Embryonic facial prominence (tissue), 1 donor: ENCODE measurements at regions not wholly inside any gene's neighbourhood (a gene's known extent, or its start where the extent isn't known, plus 50 kb on each side); places are given as distances from the start of the nearest gene placed in this dataset.

Source experiments
- DNase-seq: peaks from one replicate; pipeline ENCODE4 v3.0.0-alpha.2; 2016; ENCODE audit errors: extremely low spot score

DNA sequence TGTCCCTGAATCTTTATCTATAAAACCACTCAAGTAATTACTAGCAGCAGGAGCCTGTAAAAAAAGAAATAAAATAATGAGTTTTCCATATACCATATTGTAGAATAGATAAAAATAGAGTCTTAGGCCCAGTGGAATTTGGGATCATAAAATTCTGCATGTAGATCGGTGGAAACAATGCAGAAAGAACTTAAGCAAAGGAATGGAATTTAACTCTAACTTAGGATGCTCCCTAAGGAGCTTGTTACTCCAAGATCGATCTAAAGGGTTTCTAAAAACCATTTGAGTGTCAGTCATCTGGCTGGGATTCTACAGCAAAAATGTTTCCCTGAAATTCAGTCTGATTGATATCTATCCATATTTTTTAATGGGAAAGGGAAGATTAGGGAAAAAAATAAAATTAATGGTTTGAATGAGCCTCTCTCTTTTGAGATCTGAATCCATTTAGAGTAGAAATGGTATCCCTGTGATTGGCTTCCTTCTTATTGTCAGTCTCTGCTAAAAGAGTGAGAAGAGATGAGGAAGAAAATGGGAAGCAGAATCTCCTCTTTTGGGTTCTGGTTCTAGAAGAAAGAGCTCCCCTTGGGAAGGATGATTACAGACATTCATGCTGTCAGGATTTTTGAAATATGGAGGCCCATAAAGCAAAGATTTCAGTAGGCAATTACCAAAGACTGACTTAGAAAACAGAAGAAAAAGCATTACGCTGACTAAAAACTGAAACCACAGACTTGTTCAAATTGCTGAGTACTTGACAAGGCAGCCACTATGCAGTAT lies 564.3 kb upstream of the MARCKS start:
- no peak for DNase-seq

DNA sequence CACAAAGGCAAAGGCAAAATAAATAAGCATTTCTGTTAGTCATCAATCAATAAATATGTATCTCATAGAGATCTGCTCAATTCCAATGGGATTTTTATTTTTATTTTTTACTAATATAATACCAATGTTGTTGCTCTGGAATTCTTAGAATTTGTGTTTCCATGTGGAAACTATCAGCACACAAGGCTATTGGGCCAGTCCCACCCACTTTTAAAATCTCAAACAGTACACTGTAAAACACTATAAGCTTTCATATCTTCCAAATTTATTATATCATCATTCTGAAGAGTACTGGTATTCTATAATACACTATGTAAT lies 563.8 kb upstream of the MARCKS start:
- no peak for DNase-seq

DNA sequence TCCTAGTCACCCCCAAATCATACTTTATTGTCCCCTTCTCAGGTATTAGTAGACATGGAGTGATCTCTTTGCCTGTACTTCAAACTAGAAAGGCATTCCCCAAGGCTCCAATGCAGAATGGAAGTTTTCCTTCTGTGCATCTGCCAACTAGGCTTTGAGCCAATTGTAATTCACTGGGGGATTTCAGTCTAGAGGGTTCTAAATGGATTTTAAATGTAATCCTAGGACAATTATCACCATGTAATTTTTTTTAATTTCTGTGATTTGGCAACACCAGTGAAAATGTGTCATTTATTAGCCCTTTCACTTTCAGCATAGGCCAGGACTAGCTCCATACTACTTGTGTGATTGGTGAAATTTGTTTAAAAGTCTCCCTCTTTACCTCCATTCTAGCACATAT lies 557.6 kb upstream of the MARCKS start:
- no peak for DNase-seq

DNA sequence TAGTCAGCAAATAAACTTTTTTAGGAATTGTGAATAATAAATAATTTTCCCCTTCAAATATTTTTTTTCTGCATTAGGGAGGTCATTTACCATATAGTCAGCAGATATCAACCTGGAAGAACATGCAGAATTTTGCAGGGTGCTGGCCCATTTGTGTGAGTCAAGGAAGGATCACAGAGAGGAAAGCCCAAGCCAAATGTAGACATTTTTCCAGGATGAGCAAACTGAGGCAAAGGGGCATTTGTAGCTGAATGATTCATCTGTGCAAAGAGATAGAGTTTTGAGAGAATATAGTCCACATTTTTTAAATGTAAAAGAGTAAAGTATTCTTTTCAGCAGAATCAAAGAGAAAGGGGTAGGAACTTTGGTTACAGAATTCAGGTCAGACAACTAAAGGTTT lies 555.5 kb upstream of the MARCKS start:
- no peak for DNase-seq

DNA sequence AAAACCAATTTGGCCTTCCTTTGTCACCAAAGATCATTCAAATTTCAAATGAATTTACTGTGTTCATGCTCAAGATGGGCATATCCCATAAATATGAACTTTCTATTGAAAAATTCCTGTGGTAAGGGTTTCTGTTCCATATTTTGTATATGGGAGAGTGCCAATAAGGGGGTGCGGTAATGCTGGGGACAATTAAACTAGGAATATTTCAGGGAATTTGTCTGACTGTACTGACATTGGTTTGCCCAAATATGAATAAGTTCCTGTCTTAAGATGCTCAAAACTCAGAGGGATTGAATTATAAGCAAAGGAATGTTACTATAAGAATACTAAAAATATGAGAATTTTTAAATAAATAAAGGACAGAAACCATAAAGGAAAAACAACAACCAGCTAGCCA lies 553.0 kb upstream of the MARCKS start:
- no peak for DNase-seq

DNA sequence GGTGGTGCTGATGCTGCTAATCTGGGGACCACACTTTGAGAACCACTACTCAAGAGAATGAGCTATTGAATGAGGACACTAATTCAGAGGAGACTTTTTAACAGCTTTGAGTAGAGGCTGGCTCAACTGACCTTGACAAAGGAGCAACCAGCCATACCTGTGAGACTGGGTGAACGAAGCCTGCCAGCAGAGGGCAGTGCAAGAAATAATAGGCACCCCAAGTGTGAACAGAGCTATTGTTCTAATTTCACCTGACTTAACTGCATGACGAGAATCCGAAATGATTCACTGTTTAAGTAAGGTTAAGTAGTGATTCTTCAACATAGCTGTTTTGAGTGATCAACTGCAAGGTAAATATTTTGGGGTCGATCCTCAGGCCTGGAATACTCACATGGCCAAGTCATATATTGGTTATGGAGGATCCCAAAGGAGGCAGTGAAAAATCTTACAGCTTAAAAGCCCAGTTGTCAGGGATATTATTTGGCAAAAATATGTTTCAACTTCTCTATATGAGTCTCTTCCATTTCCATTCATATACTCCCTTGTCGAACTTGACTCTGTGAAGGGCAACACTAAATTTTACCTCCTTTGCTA lies 550.5 kb upstream of the MARCKS start:
- no peak for DNase-seq

DNA sequence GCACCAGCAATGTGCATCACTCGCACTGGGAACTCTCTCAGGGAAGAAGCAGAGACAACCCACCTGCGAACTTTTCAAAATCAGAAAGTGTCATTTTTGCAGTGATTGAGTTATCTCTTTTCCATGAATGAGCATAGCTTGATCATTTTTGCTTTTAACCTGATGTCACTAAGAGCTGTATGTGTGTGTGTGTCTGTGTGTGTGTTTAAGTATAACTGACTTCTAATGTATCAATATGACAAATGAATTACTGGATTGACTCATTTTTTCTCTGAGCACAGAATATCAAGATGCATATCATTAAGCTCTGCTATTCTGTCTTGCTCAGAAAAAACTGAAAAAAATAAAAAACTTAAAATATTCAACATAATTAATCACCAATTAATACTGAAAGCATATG lies 548.9 kb upstream of the MARCKS start:
- no peak for DNase-seq

DNA sequence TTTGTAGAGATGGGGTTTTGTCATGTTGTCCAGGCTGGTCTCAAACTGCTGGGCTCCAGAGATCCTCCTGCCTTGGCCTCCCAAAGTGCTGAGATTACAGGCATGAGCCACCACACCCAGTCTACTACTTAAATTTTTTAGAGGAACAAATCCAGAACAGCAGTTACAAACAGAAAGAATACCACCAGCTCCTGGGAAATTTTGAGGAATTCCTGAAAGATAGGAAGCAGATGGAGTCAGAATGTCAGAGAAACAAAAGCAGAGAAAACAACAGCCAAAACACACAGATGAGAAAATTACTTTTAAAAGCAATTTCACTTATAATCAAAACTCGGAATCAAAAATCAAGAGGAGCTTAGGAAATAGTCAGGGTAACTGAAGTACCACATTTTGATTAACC lies 543.3 kb upstream of the MARCKS start:
- DNase-seq = no peak

DNA sequence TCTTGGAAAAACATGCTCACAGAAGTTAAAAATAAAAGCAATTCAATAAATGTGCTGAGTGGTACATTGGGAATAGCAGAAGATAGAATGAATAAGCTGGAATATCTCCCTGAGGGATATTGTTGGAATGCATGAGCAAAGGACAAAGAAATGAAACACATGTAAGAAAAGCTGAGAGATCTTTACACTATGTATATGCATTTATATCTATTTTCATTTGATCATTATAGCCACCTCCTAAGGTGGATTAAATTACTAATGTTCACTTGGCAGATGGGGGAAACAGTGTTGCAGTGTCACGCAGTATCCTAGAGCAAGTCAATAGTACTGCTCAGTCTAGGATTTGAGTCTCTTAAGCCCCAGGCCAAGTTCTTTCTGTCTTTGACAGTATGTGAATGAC lies 542.0 kb upstream of the MARCKS start:
- DNase-seq = no peak

DNA sequence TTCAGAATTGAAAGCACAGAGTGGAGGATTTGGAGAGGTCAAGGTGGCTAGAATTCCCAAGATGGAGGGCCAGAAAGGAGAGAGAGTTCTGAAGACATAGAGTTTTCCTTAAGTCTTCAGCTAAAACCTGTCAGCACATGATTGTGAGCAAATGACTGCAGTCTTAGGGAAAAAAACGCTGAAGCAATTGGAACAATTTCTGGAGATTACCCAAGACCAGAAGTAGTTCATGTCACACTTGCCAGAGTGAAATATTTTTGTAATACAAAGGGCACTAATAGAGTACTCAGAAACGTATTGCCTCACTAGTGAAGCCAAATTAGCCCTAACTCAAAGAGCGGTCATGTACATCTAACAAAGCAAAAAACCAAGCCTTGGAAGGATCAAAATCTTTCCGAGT lies 541.3 kb upstream of the MARCKS start:
- no peak for DNase-seq

DNA sequence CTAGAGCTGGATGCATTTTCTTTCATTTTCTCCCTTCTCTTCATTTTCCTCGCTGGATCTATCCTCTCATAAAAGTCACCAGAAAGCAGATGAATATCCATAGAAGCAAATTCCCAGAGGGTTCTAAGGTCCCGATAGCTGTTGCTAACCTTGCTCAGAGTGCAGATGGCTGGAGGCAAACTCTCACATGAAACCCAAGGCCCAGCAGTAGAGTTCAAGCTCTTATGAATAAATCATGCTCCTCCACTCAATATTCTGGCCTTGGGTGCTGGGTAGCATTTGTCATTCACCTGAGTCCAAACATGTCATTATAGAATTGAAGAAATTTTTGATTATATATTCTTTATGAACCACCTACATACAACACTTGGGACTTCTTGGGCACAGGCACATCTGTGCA lies 539.7 kb upstream of the MARCKS start:
- DNase-seq = no peak

DNA sequence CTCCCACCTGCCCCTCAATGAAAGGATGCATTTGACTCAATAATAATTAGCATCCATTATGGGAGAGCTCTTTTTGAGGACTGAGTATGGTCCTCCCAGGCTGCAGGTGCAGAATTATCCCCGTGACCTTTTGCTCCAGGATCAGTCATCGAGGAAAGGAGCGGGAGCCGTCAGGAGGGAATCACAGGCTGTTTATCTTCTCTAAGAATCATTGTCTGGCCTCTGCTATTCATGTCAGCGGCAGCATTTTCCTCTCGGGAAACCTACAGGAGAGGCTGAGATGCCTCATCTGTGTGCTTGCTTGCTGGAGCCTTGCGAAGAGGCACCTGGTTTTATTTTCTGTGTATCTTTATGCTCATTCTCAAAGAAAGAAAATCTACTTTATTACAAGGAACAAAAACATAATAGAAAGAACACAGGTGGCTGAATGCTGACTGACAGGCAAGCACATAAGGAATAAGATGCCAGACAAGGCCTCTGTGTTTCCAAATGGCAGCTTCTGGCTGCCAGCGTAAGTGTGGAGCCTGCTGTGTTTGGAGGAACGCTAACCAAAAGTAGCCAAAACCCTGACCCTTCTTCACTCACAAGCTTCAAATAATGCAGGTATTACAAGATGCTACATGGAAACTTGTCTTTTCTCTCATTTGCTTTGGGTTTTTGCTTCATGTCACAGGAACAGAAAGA lies 539.1 kb upstream of the MARCKS start:
- DNase-seq = no peak

DNA sequence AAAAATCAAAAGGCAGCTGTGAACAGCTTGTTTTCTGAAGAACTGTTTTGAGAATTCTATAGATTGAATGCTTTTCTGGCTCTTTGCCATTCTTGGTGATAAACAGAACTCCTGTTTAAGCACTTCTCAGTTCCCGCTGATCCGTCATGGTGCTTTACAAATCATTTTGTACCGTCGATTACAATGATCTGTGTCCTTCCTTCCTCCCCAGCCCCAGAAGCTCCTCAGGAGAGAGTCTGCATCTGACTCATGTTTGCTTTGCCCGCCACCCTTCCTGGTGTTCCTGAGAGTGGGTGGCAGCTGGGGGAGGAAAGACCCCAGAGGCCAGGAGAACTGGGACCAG lies 538.6 kb upstream of the MARCKS start:
- no peak for DNase-seq

DNA sequence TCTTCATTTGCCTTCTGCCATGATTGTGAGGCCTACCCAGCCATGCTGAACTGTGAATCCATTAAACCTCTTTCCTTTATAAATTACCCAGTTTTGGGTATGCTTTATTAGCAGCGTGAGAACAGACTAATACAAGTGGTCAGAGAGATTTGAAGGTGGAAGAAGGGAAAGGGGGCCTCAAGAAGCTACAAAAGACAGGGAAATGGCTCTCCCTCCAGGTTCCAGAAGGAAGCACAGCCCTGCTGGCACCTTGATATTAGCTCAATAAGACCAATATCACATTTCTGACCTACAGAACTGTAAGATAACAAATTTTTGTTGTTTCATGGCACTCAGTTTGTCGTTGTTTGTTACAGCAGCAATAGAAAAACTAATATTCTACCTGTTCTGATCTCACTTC lies 536.5 kb upstream of the MARCKS start:
- DNase-seq = no peak

DNA sequence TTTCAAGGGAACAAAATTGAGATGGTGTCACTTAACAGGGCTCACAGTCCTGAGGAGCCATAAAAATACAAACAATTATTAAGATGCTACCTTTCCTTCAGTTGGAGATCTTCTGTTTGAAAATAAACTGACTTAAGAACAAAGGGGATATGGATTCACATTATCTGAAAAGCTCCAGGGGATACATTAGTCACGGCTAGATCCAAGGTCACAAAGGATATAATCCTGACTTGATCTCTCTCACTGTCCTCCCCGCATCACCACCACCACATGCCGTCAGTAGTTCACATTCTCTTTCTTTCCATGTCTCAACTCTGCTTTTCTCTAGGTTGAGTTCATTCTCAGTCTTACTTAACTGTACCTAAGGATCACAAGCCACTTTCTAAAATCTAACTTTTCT lies 530.4 kb upstream of the MARCKS start:
- no peak for DNase-seq

DNA sequence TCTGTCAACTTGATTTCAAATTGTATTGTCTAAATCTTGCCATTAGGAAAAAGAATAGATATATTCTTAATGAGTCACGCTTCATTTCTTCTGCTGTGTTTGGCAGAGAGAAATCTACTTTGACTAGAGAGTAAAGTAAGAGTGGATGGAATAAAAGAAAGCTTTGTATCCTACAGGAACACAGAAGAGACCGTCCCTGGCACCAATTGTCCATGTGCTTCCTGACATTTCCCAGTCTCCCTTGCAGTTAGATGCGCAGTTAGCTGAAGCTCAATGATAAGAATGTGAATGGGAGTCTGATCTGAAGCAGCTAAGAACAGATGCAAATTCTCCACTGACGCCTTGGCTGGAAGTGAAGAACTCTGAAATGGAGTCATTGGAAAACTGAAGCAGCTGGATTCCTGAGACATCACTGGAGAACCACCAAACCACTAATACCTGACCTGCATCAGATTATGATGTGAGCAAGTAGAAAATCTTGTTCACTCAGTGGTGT lies 528.2 kb upstream of the MARCKS start:
- no peak for DNase-seq

DNA sequence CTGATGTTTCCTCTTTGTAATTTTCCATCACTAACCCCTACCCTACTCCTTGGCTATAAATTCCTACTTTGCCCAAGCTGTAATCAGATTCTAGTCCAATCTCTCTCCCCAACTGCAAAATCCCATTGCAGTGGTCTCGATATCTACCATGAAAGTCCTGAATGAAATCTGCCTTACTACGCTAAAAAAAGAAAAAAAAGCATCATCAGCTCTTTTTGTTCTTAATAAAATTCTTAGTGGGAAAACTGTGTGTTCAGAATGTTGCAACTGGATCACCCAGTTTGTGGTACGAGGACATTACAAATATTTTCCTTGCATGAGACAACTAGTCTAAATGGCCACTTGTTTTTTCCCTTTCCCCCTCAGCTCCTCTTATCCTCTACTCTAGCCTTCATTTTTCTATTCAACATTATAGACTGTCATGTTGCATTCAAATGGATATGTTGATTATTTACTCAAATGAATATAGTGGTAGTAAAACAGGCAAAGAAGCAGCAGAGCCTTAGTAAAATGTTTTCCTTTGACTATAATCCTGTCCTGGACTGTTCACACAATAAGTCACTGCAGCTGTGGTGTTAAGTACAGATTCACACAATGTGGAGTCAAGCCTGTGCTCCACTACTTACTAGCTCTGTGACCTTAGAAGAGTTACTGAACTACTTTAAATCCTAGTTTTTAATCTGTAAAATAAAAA lies 527.1 kb upstream of the MARCKS start:
- no peak for DNase-seq

DNA sequence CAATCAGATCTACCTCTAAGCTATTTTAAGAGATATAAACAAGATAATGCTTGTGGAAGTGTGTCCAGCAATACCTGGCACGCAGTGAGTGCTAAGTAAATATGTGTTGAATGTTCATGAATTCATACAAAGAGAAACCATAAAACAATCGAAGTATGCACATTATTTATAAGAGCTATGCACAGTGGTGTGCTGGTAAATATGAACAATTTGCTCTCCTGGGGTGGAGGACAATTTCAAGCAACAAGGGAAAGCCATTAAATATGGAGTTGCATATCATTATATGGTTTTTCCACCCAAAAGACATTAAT lies 526.6 kb upstream of the MARCKS start:
- no peak for DNase-seq

DNA sequence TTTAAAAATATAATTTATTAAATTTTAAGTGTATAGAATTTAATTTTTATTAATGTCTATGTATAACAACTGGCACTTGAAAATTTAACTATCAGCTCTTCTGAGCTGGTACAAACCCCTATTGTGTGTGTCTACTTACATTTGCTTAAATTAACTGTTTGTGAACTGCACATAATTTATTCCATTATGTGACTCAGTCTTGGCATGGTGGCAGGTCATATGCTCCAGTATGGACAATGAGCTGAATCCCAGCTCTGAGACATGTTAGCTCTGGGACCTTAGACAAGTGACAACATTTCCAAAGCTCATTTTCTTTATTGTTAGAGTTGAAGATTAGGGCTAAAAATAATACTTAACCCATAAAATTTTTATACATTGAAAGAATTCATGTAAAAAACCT lies 526.1 kb upstream of the MARCKS start:
- DNase-seq = no peak

DNA sequence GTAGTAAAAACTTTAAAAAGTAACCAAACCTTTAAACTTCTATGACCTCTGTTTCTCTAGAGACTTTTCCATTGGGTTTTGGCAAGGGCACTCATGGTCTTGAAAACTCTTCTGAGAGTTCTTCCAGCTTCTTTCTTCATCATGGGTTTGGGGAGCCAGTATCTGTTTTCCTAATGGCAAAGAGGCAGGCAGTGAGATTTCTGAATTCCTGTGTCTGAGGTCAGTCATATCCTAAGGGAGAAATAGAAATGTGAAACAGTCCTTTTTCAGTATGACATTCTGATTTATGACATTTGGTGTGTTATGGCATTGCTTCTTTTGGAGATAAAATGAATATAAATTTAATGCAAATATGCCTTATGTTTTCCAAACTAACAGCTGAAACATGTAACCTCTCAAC lies 518.5 kb upstream of the MARCKS start:
- no peak for DNase-seq

DNA sequence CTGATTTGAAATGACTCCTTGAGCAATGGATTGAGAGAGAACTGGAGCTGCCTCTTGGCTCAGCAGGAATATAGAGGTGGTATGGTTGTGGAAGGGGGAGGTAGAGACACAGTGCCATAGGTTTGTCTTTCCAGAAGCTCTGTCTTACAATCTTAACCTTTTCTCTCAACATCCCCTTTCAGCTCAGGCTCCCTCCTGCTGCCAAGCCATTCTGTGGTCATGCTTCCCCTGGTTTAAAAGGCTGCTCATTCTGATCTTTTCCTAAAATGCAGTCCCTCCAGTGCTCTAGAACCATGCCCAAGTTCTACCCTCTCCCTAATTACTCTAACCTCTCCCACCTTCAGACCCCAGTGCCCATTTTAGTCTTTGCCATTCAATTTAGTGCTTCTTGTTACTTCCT lies 517.9 kb upstream of the MARCKS start:
- no peak for DNase-seq

DNA sequence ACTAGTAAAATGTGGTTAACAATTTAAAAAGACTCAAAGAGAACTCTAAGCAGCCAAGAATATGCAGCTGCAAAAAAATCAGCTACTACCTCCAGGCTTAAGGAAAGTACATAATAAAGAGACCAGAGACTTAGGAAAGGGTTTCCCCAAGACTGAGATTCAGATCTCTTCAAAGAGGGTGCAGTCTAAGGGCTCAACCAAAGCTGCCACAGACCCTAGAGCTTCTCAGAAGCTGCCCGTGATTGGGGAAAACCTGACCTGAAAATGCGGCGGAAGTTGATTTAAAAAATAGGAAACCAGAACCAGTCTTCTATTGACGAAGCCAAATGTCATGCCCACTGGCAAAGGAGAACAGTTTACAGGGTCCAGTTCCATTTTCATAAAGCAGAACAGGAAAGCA lies 516.8 kb upstream of the MARCKS start:
- DNase-seq = no peak

DNA sequence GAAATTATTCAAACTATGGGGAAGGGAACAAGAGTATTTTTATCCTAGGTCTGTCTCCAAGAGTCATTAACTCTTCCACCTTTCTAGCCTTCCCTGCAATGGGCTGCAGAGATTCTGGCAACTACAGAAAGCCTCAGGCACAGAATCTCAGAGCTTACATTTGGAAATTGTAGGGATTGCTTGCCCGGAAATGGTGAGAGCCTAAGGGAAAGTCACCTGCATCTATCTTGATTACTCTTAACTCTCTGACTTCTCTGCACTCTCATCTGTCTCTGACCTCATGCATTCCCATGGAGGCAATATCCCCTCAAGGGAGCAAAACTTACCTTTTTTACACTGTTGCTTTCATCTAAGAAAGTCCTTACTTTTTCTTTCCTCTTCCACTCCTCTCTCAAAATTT lies 513.2 kb upstream of the MARCKS start:
- DNase-seq = no peak
